NOMO-1 treated with DMSO at 0.1 percent for 48 hours (cell line): ENCODE measurements at regions not wholly inside any gene's neighbourhood (a gene's known extent, or its start where the extent isn't known, plus 50 kb on each side); places are given as distances from the start of the nearest gene placed in this dataset.
A peak's percentile ranks its signal among the peaks of the same experiment; 100 is the strongest.

ENCODE experiments used
- DNase-seq: peaks from one replicate; lab custom pipeline; 2025; ENCODE audit not compliant: unreplicated experiment; lab: John Stamatoyannopoulos, UW

DNA sequence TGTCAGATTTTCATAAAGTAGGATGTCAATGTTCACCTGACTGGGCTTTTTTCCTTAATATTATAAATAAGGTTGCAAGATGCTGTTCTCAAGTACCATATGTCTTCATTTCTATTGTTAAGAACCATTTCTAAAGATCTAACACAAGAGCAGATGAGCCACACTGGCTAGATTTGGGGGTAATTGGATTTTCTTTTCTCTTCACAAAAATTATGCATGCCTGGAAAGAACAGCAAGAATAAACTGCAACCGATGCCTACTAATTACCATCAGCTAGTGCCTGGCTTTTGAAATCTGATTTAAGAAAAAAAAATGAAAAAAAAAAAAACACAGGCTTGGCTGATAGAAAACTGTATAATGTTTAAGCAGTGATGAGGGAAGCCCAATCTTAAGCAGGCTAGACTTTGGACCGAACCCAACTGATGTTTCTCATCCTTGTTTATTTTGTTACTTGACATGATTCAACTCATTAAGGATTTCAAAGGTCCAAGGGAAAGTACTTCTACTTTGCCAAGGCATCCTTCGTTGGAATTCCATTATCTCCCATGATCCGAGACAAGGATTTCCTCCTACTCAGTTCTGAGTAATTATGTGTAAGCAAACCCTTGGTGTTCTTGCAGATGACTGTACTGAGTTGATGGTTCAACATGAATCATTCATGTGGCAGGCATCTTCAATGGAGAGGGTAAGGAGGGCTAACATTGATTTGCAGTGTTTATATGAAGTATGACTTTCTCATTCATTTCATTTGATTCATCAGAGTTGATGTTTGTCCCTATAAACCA is 300.5 kb downstream of the SPRY2 start:
- peak; percentile 42 for DNase-seq

DNA sequence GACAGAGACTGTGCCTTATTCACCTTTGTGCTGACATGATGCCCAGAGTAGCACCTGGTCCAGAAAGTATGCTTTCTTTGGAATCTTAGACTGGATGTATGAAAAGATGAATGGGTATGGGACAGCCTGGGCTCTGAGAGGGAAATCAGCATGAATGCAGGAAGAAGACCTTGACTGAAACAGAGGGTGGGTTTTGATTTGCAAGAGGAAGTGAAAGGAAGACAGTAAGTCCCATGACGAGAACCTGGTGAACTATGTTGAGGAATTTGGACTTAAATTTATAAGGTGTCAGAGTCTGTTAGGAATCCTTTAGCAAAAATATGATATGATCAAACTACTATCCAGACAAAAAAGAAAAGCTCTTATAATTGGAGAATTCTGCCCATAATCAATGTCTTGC is 301.9 kb downstream of the SPRY2 start:
- peak; percentile 73 for DNase-seq

DNA sequence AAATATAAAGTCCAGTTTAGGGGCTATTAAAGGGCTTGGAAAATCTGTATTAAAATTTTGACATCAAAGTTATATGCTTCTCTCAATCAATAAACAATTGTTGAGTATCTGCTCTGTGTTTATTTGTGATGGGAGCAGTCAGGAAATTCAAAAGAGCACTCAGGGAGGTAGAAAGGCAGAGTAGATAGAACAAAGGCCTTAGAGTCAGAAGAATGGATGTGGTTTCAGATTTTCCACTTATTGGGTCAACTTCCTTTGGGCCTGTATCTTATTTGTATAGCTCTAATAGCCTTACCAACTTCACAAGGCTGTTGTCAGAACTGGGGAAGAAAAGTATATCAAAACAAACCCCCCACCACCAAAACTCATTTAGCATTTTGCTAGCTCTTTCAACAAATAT is 302.6 kb downstream of the SPRY2 start:
- no peak for DNase-seq

DNA sequence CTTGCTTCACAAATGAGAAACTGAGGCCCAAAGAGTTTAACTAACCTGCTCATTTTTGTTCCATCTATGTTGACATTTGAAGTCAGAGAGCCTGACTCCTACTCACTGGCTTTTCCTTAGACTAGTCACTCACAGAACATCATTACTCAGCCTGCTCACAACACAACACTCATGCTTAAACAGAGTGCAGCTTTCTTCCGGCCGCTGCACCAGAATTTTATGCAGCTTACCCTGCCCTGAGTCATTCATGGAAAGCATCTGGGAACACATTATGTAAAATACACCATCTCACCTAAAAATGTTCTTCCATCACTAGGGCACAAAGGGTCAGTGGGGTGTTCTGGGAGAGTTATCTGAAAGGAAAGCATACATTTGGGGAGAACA is 303.4 kb downstream of the SPRY2 start:
- DNase-seq: no peak

DNA sequence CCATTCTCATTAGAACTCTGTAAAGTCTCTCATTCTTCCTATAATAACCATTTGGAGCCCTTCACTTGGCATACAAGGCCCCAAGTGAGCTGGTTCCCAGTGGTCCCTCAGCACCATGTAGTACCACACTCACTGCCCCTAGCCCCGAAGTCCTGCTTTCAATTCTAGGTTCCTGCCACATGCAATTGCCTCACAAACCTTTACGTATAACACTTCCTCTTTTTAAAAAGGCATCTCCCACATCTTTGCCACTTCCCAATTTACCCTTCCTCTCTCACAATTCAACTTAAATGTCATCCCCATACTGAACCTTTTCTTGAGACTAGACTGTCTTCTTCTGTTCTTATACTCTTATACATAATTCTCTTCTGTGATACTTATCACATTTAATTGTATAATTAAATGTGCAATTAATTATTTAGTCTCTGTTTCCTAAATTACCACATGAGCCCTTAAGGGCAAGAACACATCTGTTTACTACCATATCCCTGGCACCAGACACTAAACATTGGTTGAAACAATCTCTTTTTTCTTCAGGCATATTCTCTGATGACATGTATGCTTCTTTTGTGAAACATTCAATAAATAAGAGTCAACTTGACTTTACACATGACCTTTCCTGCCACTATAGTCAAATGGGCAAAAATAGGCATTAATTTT is 304.0 kb downstream of the SPRY2 start:
- DNase-seq: peak; percentile 92

DNA sequence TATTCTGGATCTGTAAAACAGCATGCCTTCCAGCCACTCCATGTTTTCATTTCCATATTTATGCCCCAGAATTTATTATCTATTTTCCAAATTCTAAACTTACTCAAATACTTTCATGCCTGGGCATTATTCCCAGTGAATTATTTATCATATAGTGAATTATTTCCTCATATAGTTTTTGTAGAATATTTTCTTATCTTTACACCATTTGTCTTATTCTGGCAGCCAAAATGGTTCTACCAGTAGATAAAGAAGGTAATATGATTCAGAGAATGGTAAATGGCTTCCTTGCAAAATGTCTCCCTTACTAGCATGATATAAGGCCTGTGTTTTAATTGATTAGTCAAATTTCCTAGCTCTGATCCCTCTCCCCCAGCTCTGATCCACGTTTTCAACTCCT is 305.8 kb downstream of the SPRY2 start:
- no peak for DNase-seq

DNA sequence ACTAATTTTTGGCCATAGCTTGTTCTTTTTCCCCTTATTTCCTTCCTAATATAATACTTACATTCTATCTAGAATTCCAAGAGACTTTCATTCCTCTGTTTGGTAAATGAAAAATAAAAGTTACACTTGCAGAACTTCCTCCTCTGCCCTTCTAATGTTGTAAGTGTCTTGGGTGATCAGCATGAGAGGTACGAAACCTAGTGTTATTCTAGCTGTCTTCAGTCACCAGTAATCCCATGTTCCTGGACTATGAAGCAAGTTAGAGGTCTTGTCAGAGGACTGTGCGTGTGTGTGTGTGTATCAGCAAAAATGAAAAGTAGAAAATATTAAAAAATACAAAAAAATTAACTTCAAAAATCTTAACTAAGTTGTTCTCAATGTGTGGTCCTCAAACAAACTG is 307.0 kb downstream of the SPRY2 start:
- DNase-seq: no peak

DNA sequence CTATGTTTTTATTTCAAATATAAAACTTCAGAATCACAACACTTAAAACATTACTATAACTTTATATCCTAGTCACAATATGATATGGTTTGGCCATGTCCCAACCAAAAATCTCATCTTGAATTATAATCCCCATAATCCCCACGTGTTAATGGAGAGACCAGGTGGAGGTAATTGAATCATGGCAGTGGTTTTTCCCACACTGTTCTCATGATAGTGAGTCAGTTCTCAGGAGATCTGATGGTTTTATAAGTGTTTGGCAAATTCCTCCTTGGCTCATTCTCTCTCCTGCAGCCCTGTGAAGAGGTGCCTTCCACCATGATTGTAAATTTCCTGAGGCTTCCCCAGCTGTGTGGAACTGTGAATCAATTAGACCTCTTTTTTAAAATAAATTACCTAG is 307.6 kb downstream of the SPRY2 start:
- no peak for DNase-seq

DNA sequence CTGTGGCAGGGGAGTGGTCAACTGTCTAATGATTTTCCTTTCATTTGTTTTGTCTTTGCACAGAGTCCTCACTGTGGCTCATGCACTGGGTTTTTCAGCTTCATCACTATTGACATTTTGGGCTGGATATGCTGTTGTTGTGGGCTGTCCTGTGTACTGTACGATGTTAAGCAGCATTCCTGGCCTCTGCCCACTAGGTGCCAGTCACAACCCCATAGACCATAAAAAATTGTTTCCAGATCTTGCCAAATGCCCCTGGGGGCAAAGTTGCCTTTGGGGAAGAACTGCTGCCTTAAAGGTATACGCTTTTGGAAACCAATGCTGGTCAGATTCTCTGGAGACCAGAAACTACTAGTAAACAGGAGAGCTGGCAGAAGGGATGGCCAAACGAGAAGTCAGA is 310.4 kb downstream of the SPRY2 start:
- DNase-seq: peak; percentile 16

DNA sequence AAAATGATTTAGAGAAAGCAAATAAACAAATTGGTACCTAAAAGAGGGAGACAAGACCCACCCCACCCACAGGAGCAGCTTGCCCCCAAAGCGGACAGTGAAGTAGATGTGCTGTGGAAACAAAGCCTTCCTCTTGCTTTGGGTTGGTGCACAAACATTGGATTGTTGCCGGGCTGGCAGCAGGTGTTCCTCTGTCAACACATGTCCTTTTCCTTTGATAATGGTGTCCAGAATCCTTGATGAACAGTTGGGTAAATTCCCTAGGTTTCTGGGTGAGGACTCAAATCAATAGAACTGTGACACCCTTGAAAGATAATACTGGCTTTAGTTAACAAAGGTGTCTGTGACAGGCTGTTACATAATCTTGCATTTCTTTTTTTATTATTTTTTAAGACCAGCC is 311.8 kb downstream of the SPRY2 start:
- no peak for DNase-seq

DNA sequence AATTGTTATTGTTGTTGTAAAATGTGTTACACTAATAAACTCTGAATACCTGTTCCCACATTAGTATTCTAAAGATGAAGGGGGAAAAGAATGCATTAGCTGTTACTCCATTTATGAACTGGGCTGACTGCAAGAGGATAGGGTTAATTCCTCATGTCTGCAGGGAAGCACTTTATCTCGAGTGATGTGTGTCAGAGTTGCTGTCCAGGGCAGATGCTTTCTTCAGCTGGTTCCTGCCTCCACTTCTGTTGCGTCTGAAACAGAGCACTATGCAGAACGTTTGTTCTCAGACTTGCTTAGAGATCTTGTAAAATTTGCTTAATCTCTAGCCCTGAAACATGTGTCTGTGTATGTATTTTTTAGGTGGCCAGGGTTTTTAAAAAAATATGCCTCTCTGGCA is 318.8 kb downstream of the SPRY2 start:
- no peak for DNase-seq

DNA sequence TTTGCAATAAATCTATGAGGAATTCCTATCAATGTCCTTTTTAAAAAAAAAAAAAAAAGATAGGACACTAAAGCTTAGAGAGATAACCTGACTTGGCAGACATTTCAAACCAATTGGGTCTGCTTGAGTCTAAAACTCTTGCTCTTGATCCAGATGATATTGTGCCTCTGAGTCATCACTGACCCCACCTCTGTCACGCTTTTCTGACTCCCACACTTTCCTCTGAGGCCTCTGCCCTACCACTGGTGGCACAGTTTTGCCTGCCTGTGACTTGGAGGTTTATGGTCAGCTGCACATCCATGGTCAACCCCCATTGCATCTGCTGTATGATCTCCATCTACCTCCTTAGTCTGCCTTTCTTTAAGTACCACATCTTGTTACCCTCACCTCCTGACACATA is 328.7 kb downstream of the SPRY2 start:
- no peak for DNase-seq

DNA sequence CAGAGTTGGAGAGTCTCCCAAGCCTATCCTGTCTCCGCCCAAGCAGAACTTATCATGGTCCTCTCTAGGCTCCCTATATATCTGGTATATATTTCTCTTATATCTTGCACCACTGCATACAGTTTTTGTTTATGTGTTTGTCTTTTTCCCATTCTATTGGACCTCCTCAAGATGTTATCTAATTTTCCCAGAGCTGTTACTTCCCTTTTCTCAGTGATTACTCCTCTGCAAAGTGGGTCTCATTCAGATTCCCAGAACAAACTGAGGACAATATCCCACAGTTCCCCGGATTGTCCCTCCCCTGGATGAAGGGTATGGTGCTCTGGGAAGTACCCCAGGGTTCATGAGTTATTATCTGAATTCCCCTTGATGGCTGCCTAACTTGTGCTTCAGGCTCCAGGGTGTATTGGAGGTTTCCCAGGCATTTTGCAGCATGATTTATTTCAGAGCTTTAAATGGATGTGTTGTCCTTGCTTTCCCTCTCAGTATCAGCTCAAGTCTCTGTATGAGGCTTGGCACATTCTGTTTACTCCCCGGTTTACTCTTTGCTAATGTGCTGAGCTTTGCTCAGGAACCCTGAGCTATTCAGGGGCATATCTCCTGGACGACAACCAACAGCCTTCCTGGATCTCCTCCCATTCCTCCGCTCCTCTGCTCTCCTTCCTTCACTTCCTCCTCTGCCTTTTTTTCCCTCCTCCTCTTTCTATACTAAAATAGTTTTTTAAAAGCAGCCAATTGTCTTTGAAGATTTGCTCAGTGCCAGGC is 329.3 kb downstream of the SPRY2 start:
- DNase-seq: no peak

DNA sequence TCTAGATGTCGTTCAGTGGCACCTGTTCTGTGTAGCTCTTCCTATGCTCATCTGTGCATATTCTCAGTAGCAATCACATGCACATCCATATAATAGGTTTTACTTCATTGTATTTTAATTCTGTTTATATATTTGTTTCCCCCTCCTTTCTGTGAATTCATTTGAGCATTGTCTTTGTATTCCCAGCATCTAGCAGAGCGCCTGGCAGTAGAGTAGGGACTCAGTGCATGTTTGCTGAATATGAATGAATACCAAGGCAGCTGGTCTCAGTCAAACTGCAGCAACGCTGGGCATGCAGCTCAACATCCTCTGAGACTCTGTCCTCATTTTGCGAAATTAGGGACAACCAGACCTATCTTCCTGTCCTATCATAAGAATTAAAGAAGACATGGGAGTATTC is 330.1 kb downstream of the SPRY2 start:
- no peak for DNase-seq

DNA sequence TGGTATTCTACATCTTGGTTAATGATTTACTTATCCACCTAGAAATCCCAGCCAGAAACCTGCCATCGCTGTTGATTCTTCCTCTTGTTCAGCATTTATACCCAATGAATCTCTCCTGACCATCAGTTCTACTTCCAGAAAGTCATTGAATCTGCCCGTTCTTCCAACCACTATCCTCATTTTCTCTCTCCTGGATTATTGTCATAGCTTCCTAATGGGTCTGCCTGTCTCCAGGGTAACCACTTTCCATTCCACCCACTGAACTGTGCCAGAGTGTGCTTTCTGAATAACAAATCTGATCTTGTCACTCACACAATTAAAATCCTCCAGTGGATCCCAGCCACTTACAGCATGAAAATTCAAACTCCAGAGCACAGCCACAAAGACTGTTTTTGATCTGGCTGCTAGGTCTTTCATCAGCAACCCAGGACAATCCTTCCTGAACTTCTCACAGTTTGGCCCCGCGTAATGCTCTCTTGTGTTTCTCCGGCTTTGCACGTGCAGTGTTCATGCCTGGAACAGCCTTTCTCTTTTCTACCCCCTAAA is 330.6 kb downstream of the SPRY2 start:
- no peak for DNase-seq

DNA sequence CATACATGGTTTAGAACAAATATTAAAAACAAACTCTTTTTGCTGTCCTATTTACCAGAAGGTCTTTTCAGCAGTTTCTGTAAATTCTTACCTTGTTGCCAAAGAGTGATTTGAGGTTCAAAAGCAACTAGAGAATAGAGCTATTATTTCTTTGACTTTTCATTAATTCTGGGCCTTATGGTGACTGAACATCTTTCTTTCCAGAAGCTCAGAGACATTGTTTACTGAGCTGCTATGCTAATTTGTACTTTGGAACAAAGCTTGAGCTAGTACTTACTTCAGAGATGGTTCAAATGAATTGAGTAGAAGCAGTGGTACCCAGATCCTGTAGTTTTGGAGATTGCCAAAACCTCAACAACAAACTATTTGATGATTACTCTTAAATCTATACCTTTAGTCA is 331.2 kb downstream of the SPRY2 start:
- no peak for DNase-seq

DNA sequence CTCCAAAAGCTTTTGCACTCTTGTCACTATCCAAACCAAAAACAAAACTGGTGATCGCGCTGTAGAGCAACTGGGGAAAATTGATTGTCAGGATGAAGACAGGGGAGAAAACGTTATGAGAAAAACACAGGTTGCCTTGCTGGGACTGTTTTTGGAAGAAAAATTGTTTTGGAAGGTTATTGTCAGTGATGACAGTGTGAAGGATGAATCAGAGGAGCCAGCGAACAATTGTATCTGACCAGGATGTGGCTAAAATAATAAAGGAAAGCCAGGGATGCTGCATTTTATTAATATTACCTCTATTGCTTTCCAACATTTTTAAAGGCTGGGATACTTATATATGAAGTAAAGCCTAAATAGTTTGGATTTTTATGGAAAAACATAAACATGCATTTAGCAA is 334.0 kb downstream of the SPRY2 start:
- no peak for DNase-seq

DNA sequence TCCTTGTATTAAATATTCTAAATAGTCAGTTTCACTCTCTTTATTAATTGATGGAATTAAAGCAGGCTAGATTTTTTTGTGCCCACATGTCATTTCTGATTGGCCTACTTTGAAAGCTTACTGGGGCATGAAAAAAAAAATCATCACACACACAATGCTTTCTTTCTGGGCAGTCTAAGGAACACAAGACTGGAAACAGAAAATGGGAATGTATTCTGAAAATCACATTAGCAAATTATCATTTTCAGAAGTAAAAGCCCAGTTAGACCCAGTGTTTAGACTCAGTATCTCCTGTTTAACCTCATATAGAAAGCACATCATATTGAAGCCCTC is 339.4 kb downstream of the SPRY2 start:
- no peak for DNase-seq

DNA sequence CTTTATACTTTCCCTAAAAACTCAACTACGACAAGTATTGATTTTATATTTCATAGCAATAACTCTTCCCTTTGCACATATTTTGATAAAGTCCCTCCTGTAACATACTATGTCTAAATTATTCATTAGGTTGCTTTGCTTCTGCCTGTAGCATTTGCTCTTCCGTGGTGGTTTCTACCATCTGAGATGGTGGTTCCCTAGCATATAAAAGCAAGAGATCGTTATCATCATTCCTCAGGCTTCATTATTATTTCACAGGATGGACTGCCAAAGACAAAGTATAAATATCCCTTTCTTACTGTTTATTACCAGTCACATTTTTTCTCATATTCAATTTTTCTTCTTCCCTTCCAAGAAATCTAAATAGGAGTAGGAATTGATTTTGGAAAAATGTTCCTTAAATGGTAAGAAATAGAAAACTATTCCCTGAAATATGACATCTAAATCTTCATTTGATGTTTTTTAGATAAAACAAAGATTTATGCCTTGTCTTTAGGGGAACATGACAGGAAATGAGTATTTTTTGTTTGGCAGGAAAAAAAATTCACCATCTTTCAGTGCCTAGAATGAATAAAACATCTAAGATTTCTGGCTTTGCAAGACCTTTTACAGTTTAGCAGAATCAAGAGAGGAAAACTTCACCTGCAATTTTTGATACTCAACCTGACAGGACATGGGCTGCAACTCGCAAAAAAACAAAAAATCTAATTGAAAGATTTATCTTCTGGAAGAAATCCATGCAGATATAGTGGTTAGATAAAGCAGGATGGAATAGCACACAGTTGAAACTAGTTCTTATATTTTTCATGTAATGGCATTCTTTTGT is 340.0 kb downstream of the SPRY2 start:
- no peak for DNase-seq

DNA sequence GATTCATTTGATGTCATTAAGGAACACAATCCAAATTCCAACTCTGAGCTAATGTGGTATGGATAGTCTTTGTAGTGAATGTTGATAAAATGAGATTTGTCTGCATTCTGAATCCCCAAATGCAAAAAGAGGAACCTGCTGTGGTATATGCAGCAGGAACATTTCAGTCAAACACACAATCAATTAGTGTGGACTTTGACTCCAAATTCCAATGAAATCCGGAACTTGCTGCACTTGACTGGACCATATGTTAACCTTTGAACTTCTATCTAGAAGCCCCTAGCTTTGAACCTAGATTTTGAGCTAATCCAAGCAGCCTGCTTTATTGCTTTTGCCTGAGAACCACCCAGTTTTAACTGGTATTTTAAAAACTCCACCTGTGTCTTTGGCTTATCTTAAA is 341.3 kb downstream of the SPRY2 start:
- DNase-seq: peak; percentile 43

DNA sequence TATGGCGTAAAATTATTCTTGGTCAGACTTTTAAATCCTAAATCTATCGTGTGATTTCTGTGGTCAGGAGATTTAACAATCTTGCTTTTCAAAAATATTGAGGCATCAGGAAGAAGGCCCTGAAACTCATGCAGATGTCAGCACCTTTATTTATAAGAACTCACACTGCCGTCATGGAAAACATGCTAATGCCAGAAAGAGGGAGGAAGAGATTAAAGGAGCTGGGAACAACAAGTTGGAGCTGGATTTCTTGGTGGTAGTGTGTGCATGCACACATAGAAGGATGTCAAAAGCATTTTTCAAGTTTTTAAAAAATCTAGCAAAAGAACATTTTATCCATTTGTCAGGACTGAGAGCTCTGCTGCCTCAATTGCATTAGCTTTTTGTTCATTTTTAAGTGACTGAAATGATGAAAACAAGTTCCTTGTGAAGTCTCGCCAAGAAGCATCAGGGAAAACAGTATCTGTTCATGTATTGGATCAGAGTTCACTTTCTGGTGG is 342.5 kb downstream of the SPRY2 start:
- no peak for DNase-seq
